ENCODE measurements at regions not wholly inside any gene's neighbourhood (a gene's known extent, or its start where the extent isn't known, plus 50 kb on each side); places are given as distances from the start of the nearest gene placed in this dataset.

DNA sequence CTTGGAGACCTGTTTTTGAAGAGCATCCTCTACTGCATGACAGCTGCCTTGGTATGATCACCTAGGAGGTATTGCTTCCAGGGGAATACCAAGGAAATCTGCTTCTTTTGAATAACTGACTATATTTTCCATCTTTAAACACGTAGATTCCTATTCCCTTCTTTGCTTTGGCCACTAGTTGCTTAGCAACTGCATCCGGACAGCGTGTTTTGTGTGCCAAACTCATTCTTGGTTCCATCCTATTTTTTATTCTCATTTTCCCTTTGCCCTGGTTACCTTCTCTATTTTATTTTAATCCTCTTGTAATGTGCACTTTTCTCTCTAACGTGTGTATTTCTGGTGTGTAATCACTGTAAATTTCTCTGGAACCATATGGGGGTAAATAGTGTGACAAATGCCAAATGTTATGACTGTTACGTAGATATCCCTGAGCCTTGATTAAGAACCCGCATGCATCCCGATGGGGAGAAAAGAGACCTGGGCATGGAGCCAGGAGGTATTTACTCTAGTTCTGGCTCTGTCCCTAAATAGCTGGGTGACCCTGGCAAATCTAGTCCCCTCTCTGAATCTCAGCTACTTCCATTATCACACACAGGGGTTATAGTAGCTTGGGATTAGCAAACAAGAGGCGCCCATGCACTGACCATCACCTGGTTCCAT, 241.7 kb downstream of the MIAT start:
- Mint-ChIP-seq H3K36me3 (ENCODE audit: low read depth) (no peaks in the 10 kb centered on the region), H3K27me3 (ENCODE audit: insufficient read depth) (peaks cover 30% of the 10 kb centered on the region), H3K27ac (no peak overlapping the region), H3K9me3 (no peaks in the 10 kb centered on the region), H3K4me1 (ENCODE audit: low read depth) (peaks cover 5% of the 10 kb centered on the region), H3K4me3 (no peak overlapping the region)
- DNase-seq (ENCODE audit: low spot score) = no peak
- intact Hi-C loops (cut with micrococcal nuclease) = no loop called here

DNA sequence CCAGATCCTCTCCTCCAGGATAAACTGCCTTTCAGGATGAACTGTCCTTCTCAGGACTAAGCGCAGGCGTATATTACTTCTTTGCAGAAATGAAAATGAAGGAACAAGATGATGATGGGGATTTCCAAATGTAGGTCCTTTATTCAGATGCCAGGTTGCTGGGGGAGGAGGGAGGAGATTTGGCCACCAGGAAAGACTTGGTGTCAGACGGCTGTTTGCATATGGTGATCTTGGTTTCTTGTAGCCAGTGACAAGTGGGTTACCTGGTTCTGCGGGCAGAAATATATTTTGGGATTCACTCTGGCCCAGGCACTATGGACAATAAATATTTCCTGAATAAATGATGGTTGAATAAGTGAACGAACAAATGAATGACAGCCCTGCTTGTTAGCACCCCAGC, 243.4 kb downstream of the MIAT start:
- Mint-ChIP-seq H3K27me3 (ENCODE audit: insufficient read depth) (peaks cover 42% of the 10 kb centered on the region), H3K36me3 (ENCODE audit: low read depth) (no peaks in the 10 kb centered on the region)

DNA sequence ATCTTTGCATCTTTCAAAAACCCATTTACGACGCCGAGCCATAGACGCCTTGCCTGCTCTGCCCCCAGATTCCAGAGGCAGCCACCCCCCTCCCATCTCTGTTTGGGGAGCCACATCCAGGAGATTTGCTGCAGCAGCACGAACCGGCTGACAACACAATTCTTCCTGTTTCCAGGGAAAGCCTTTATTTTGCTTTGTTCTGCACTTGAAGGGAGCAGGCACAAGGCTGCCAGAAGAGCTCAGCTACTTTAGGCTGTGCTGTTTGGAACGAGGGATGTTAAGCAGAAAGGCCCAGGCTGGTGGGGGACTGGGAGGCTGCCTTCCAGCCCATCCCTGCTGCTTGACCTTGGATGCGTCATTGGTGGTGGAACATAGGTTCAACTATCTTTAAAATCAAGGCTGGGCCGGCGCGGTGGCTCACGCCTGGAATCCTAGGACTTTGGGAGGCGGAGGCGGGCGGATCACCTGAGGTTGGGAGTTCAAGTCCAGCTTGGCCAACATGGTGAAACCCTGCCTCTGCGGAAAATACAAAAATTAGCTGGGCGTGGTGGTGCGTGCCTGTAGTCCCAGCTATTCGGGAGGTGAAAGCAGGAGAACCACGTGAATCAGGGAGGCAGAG, 243.9 kb downstream of the MIAT start:
- Mint-ChIP-seq H3K4me1 (ENCODE audit: low read depth) (peaks cover 5% of the 10 kb centered on the region), H3K27me3 (ENCODE audit: insufficient read depth) (peaks cover 46% of the 10 kb centered on the region), H3K27ac (no peak overlapping the region), H3K9me3 (no peaks in the 10 kb centered on the region), H3K4me3 (no peak overlapping the region), H3K36me3 (ENCODE audit: low read depth) (no peaks in the 10 kb centered on the region)
- intact Hi-C loops (cut with micrococcal nuclease) = no loop called here
- no peak for DNase-seq (ENCODE audit: low spot score)

More for the DNA sequence above, 243.4 kb downstream of the MIAT start:
- peaks cover 5% of the 10 kb centered on the region for H3K4me1 Mint-ChIP-seq (ENCODE audit: low read depth)
- no peak for DNase-seq (ENCODE audit: low spot score)
- intact Hi-C loops (cut with micrococcal nuclease) = no loop called here
- H3K9me3 Mint-ChIP-seq = no peaks in the 10 kb centered on the region
- H3K4me3 Mint-ChIP-seq = no peak overlapping the region
- no peak overlapping the region for H3K27ac Mint-ChIP-seq

DNA sequence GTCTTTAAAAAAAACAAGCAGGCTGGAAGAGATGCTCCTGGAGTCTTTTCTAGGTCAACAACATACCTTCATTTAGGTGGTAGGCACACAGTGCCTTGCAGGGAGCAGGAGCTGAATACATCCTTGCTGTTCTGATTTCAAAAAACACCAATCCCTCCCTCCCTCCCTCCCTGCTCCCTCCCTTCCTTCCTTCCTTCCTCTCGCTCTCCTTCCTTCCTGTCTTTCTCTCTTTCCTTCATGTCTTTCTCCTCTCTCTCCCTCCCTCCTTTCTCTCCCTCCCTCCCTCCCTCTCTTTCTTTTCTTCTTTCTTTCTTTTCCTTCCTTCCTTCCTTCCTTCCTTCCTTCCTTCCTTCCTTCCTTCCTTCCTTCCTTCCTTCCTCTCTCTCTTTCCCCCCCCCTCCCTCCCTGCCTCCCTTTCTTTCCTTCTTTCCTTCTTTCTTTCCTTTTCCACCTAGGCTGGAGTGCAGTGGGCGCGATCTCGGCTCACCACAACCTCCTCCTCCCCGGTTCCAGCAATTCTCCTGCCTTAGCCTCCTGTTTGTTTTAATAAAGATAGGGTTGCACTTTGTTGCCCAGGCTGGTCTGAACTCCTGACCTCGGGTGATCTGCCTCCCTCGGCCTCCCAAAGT, 245.1 kb downstream of the MIAT start:
- DNase-seq (ENCODE audit: low spot score) = no peak
- Mint-ChIP-seq H3K27ac (no peak overlapping the region), H3K36me3 (ENCODE audit: low read depth) (no peaks in the 10 kb centered on the region), H3K4me3 (no peak overlapping the region), H3K4me1 (ENCODE audit: low read depth) (peaks cover 5% of the 10 kb centered on the region), H3K27me3 (ENCODE audit: insufficient read depth) (peaks cover 51% of the 10 kb centered on the region), H3K9me3 (no peaks in the 10 kb centered on the region)
- intact Hi-C loops (cut with micrococcal nuclease) = no loop called here

DNA sequence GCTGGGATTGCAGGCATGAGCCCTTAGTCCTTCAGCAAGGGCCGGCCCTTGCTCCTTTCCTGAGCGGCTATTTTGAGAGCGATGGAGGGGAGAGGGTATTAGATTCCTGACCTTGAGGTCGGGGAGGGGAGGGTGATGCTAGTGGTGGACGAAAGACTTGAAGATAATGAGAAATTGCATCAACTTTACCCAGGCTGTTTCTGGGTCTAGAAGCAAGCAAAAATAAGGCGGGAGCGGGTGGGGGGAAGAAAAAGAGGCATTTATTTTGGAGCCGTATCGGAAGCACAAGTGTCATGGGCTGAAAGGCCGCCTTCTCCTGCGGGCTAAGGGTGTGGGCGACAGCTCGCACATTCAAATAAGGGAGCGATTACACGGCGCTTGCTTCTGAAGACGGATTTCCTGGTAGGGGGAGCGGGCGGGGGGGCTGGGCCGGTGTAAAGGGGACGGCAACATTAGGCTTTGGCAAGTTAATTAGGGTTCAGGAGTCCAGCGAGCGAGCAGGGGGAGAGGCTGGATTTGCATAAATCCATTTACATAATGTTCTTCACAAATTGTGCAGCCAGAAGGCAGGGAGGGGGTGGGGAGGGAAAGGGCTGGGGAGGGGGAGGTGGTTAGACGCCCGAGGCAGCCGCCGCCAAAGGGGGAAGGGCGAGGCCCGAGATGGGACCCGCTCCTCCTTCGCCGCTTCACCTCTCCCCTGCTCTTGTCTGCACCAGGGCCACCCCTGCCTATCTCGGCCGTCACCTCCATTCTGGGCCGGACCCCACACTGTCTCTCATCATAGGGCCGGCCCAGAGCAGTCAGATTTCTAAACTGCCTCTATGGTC, 245.9 kb downstream of the MIAT start:
- intact Hi-C loops (cut with micrococcal nuclease) = no loop called here
- no peak for DNase-seq (ENCODE audit: low spot score)
- Mint-ChIP-seq H3K36me3 (ENCODE audit: low read depth) (no peaks in the 10 kb centered on the region), H3K27ac (no peak overlapping the region), H3K4me1 (ENCODE audit: low read depth) (peaks cover 5% of the 10 kb centered on the region), H3K27me3 (ENCODE audit: insufficient read depth) (peaks cover 46% of the 10 kb centered on the region), H3K4me3 (no peak overlapping the region), H3K9me3 (no peaks in the 10 kb centered on the region)

DNA sequence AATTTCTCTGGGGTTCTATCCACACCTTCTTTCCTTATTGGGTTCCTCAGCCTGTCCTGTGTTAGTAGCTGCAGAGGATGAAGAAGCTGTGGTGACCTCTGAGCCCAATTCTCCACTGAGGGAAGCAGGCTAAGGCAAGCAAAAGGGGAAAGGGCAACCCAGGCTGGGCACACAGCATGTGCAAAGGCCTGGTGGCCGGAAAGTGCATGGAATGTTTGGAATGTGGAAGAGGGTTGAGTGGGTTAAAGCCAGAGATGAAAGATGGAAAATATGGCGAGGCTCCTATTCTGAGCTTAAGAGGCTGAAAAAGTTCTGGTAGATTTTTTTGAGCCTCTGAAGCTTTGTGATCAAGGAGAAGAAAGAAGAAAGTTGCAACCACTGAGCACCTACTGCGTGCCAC, 247.1 kb downstream of the MIAT start:
- DNase-seq (ENCODE audit: low spot score) = no peak
- Mint-ChIP-seq H3K9me3 (no peaks in the 10 kb centered on the region), H3K36me3 (ENCODE audit: low read depth) (no peaks in the 10 kb centered on the region), H3K4me1 (ENCODE audit: low read depth) (peaks cover 5% of the 10 kb centered on the region), H3K27ac (no peak overlapping the region), H3K4me3 (no peak overlapping the region), H3K27me3 (ENCODE audit: insufficient read depth) (peaks cover 47% of the 10 kb centered on the region)
- intact Hi-C loops (cut with micrococcal nuclease) = no loop called here

DNA sequence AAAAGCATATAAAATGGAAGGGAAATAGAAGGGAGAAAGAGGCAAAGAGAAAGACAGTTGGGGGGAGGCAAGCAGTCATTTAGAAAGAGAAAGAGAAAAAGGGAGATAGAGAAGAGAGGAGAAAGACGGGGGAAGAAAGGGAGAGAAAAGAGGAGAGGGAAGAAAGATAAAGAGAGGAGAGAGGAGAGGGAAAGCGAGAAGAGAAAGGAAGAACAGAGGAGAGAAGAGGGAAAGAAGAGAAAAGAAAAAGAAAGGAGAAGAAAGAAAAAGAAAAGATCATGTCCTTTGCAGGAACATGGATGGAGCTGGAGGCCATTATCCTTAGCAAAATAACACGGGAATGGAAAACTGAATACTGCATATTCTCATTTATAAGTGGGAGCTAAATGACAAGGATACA, 247.7 kb downstream of the MIAT start:
- Mint-ChIP-seq H3K4me3 (no peak overlapping the region), H3K36me3 (ENCODE audit: low read depth) (no peaks in the 10 kb centered on the region), H3K27me3 (ENCODE audit: insufficient read depth) (peaks cover 47% of the 10 kb centered on the region), H3K4me1 (ENCODE audit: low read depth) (peaks cover 5% of the 10 kb centered on the region), H3K9me3 (no peaks in the 10 kb centered on the region), H3K27ac (no peak overlapping the region)
- DNase-seq (ENCODE audit: low spot score) = no peak
- intact Hi-C loops (cut with micrococcal nuclease) = no loop called here

DNA sequence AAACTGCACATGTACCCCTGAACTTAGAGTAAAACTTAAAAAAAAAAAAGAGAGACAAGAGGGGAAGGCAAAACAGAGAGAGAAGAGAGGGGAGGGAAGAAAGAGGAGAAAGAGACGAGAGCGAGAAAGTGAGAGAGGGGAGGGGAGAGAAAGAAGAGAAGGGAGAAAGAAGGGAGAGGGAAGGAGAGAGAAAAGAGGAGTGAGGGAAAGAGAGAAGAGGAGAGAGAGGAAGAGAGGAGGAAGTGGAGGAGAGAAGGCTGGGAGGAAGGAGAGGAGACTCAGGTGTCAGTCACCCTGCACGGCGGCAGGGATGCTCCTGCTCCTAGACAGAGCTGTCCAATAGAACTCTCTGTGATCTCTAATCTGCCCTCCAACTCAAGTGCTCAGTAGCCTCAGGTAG, 248.3 kb downstream of the MIAT start:
- Mint-ChIP-seq H3K9me3 (no peaks in the 10 kb centered on the region), H3K27me3 (ENCODE audit: insufficient read depth) (peaks cover 45% of the 10 kb centered on the region), H3K4me3 (no peak overlapping the region), H3K27ac (no peak overlapping the region), H3K36me3 (ENCODE audit: low read depth) (no peaks in the 10 kb centered on the region), H3K4me1 (ENCODE audit: low read depth) (peaks cover 5% of the 10 kb centered on the region)
- no peak for DNase-seq (ENCODE audit: low spot score)
- intact Hi-C loops (cut with micrococcal nuclease) = no loop called here

DNA sequence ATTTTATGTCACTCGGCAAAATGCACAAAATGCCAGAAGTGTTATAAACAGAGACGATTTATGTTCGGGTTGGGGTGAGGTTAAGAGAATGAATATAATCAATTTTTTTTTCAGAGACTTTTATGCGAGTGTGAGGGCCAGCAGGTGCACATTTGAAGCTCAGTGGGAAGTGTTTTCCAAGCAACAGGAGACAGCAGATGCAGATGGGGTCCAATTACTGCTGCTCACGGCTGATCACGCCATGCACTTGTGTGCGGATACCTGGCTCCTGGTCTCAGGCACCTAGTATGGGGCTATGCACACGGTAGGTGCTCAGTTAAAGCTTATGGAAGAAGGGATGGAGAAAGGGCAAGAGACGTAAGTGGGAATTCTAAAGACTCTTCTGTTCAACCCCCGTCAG, 249.1 kb downstream of the MIAT start:
- Mint-ChIP-seq H3K4me1 (ENCODE audit: low read depth) (peaks cover 5% of the 10 kb centered on the region), H3K9me3 (no peaks in the 10 kb centered on the region), H3K4me3 (no peak overlapping the region), H3K36me3 (ENCODE audit: low read depth) (no peaks in the 10 kb centered on the region), H3K27ac (no peak overlapping the region), H3K27me3 (ENCODE audit: insufficient read depth) (peaks cover 43% of the 10 kb centered on the region)
- DNase-seq (ENCODE audit: low spot score) = no peak
- intact Hi-C loops (cut with micrococcal nuclease) = no loop called here

DNA sequence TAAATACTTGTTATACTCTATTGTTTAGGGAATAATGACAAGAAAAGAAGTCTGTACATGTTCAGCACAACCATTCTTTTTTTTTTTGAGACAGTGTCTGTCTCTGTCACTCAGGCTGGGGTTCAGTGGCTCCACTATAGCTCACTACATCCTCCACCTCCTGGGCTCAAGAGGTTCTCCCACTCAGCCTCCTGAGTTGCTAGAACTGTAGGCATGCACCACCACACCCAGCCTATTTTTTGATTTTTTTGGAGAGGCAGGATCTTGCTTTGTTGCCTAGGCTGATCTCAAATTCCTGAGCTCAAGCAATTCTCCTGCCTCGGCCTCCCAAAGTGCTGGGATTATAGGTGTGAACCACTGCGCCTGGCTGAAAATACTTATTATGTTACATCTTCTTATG, 250.0 kb downstream of the MIAT start:
- DNase-seq (ENCODE audit: low spot score) = no peak

DNA sequence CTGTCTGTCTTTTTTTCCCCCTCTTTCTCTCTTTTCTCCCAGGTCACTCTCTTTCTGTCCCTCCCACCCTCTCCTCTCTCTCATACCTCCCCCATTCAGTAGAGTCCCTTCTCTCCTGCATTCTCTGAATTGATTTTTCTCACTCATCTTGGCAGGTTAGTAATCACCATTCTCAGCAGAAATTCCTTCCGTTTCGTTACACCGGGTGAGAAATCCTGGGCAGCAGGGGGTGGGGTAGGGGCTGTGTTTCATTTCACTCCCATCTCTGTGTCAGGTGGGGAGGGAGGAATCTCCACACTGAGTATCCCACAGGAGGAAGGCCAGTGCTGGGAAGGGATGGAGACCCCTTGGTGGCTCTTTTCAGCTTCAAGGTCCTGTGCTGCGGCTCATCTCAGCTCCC, 253.5 kb downstream of the MIAT start:
- no peak overlapping the region for H3K4me3 Mint-ChIP-seq
- no peaks in the 10 kb centered on the region for H3K9me3 Mint-ChIP-seq
- no peaks in the 10 kb centered on the region for H3K4me1 Mint-ChIP-seq (ENCODE audit: low read depth)
- no peaks in the 10 kb centered on the region for H3K36me3 Mint-ChIP-seq (ENCODE audit: low read depth)
- no peak overlapping the region for H3K27ac Mint-ChIP-seq
- no peak for DNase-seq (ENCODE audit: low spot score)
- intact Hi-C loops (cut with micrococcal nuclease) = no loop called here
- H3K27me3 Mint-ChIP-seq (ENCODE audit: insufficient read depth) = peaks cover 26% of the 10 kb centered on the region

More for the DNA sequence above, 250.0 kb downstream of the MIAT start:
- Mint-ChIP-seq H3K27me3 (ENCODE audit: insufficient read depth) (peaks cover 42% of the 10 kb centered on the region), H3K36me3 (ENCODE audit: low read depth) (no peaks in the 10 kb centered on the region), H3K27ac (no peak overlapping the region), H3K4me1 (ENCODE audit: low read depth) (peaks cover 5% of the 10 kb centered on the region), H3K9me3 (no peaks in the 10 kb centered on the region), H3K4me3 (no peak overlapping the region)
- intact Hi-C loops (cut with micrococcal nuclease) = no loop called here

DNA sequence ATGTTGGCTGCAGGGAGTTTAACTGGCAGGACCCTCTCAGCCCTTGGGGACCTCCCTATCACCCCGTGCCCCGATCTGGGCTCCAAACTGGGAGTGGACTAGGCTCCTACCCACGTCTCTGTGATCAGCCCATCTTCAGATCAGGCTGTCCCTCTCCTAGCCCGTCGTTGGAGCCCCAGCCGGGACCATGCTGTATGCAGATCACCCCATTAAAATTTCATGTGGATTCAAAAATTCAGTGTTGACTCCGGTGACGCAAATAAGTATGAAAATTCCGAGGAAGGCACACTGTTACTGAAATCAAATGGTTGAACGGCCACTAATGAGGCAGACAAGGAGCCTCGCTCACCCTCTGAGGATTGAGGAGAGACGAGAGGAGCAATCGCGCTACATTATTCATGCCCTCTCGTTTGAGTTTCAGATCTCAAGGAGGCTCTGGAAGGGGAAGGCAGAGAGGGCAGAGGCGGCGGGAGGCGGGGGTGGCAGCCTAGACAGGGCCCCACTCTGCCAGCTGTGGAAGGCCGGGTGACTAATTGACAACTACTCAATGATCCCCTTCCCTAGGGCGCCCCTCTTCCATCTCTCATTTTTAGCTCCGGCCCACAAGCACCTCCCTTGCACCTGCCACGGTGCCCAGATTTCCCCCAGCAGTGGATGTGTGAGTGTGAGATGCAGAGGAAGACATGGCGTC, 255.4 kb downstream of the MIAT start:
- intact Hi-C loops (cut with micrococcal nuclease) = no loop called here
- DNase-seq (ENCODE audit: low spot score) = no peak
- Mint-ChIP-seq H3K9me3 (peaks cover 1% of the 10 kb centered on the region), H3K27ac (no peak overlapping the region), H3K4me1 (ENCODE audit: low read depth) (no peaks in the 10 kb centered on the region), H3K36me3 (ENCODE audit: low read depth) (no peaks in the 10 kb centered on the region), H3K4me3 (no peak overlapping the region), H3K27me3 (ENCODE audit: insufficient read depth) (peaks cover 17% of the 10 kb centered on the region)
